HG03342 (cell line): ENCODE measurements at regions not wholly inside any gene's neighbourhood (a gene's known extent, or its start where the extent isn't known, plus 50 kb on each side); places are given as distances from the start of the nearest gene placed in this dataset.
"Not testable (repeated sequence)": the region's sequence is repeated elsewhere in the genome, so short reads cannot be mapped to it uniquely, and the experiment has no call there.

Experiments
- ATAC-seq: cut with Tn5 transposase; IDR thresholded peaks from one replicate; pipeline ENCODE4 v1.9.1; 2021; ENCODE audit warnings: mild to moderate bottlenecking, moderate library complexity; ENCODE audit not compliant: unreplicated experiment

- no peak for ATAC-seq
Observed at GRCh38 chr13:88670509-88670908, 999.3 kb downstream of the SLITRK5 start.

GRCh38 chr13:88674841-88675240, 1003.7 kb downstream of the SLITRK5 start:
- ATAC-seq = no peak

DNA sequence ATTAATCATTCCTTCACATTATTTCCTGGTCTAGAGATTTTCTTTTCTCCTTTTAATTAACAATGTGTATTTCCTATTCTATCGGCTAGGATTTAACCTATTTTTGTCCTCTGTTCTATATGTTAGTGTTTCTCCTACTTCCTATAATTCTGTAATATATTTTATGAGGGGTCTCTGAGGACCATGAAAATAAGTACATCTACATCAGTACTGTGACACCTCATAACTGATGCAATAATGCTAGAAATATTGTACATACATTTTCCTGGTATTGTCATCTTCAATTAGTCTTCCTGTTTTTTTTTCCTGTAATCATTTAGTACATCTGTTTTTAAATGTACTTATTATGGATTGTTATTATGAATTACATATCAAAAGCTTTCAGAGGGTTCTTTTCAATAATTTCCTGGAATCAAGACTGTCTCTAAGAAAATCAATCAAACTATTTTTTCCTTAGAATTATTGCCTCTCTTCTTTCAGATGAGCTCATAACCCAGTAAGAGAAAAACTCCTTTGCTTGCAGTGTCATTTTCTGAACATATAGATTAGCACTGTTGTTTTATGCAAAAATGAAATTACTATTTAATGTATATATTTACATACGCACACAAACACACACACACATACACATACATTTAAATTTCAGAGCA, 1004.3 kb downstream of the SLITRK5 start:
- ATAC-seq = no peak

DNA sequence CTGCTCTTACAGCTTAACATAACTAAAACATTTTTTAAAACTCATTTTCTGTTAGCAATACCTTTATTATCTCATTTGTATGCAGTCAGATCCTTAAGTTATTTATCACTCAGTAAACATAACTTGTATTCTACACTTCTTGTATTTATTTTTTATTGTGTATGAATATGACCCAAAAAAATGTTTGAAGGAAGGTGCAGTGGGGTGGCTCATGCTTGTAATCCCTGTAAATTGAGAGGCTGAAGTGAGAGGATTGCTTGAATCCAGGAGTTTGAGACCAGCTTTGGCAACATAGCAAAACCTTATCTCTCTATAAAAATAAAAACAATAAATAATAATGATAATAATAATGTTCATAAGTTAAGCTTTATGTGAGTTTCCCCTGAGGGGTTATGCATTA, 1004.8 kb downstream of the SLITRK5 start:
- no peak for ATAC-seq

- ATAC-seq = no peak
Observed at GRCh38 chr13:88685459-88685858, 1014.3 kb downstream of the SLITRK5 start.

- ATAC-seq = no peak
Observed at GRCh38 chr13:88701551-88701950, 1030.4 kb downstream of the SLITRK5 start.

DNA sequence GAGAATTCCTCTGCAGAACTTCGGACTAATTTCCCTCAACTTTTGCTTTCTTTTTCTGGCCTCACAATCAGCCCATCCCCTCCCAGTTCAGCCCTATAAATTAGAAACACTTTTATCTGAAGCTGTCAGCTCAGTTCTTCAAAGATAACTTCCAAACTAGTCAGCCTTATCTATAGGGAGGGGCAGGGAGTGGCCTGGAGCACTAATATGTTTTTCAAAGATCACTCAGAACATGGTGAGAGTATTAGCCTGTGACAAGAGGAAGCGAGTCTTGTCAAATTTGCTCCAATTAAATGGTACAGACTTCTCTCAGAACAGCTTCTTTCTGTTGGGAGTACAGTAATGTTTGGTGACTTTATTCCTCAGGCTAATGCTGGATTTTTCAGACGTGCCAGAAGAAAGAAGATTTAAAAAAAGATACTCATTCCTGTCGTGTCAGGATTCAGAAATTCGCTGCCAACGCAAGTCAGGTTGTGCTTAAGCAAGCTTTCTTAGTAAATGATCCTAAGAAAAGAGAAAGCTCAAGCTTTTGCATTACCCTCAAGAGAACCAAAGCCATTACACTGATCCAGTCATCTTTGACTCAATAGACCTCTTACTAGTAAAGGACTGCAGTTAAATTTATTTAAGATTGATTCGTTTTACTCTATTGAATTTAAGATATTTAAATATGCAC, 1033.6 kb downstream of the SLITRK5 start:
- no peak for ATAC-seq

DNA sequence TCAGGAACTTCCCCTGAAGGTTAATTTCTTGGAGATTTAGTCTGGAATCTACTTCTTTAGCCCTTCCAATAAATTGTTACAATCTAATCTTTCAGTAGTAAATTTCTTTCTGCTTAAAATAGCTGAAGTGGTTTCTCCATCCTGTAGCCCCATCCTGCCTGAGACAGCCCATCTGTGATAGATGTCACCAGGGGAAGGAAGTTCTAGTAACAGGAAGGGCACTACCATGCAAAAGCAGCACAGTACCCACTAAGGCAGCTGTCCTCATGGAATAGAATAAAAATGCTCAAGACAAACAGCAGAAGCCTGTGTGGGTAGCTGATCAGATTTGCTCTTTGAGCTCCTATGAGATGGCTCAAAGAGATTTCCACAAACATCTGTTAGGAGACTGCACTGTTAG, 1036.5 kb downstream of the SLITRK5 start:
- ATAC-seq = no peak

GRCh38 chr13:88717946-88718345, 1046.8 kb downstream of the SLITRK5 start:
- no peak for ATAC-seq

- no peak for ATAC-seq
Observed at GRCh38 chr13:88718781-88719180, 1047.6 kb downstream of the SLITRK5 start.

DNA sequence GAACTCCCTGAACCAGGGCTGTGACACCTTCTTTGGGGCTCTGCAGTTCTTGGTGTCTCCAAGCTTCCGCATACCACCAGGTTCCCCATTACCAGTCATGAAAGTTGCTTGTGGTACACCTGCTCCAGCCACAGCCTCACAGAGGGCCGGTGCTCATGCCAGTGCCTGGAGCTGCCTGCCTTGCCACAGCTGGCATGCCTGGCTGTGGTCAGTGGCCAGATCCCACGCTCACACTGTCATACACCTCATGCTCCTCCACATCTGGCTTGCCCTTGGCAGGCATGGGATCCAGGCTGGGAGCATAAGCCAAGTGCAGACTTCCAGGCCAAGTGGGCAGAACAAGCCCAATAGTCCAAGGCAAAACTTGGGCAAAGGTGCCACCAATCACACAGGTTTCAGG, 1054.9 kb downstream of the SLITRK5 start:
- ATAC-seq = no peak

- not testable (repeated sequence) for ATAC-seq
Observed at GRCh38 chr13:88727236-88727635, 1056.1 kb downstream of the SLITRK5 start.

DNA sequence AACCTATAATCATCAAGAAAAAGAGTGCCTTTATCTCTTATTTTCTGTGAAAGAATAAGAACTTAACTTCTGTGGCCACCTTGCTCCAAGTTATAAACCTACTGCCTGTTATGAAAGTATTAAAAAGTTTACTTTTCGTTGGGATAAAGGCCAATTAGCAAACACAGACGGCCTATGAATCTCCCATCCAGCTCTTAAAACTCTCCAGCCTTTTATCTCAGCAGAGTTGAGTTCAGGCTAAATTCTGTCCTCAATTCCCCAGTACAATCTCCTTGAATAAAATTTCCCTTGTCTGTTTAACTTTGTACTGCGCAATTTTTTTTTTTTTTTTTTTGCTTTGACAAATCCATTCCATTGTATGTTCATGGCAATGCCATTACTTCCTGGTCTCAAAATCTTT, 1058.4 kb downstream of the SLITRK5 start:
- no peak for ATAC-seq

DNA sequence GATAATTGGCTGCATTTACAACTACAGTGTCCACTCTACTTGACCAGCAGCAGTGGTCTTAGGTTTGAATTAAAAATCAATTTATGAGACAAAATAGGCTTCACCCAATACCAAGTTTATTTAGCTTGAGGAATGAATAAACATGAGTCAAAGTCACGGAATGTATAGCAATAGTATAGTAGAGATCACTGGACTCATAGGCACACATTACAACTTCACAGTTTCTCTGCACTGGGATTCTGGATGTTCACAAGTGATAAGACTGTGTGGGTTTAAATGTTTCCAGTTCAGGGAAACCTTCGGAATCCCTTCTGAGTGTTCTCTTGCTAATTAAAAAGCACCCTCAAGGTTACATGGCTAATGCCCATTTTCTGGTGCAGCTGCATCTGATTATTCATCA, 1064.9 kb downstream of the SLITRK5 start:
- ATAC-seq = no peak

DNA sequence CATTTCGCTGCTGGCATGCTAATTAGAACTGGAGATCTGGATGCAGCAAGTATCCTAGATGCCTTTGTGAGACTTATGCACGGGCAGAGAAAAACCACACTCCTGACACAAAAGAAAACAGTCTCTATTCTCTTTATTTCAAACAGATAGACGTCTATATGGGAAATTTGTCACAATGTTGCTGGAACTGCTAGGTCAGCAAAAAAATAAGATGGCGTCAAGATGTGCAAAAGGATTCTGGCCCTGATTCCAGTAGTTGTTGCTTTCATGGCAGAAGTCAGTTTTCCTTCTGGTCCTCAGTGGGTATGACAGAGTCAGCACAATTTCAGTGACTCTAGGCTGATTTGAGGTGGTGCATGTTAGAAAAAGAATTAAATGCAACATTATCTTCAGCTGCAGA, 1068.0 kb downstream of the SLITRK5 start:
- ATAC-seq = no peak

GRCh38 chr13:88744289-88744688, 1073.1 kb downstream of the SLITRK5 start:
- no peak for ATAC-seq

DNA sequence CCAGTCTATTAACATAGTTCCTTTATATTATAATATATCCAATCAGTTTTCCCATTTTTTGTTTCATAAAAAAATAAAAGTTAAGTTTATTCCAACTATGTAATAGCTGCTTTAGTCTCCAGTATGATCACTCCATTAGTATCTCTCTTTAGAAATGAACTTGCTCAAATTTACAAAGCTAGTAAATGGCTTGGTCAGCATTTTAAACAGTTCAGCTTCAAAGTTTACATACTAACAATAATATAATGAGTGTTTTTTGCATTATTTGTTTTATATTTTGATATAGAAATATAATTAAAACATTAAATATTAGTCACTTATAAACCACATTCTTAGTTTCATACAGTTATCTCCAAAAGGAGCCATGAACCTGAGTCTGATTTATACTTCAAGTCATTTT, 1073.8 kb downstream of the SLITRK5 start:
- no peak for ATAC-seq

- ATAC-seq = no peak
Observed at GRCh38 chr13:88752041-88752440, 1080.9 kb downstream of the SLITRK5 start.

DNA sequence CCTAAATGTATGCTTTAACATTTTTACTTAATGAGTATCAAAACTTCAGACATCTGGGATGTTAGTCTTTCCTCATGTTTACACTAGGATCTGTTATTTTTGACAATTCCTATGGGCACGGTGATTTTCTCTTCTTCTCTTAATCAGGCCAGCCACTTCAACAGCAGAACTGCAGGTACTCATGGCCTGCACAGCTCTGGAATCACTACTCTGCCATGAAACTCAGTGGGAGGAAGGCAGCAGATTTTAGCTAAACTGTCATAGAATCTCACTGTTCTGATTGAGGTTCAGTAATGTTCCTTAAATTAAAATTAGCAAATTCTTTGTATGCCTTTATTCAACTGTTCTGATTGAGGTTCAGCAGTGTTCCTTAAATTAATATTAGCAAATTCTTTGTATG, 1083.0 kb downstream of the SLITRK5 start:
- ATAC-seq = no peak

DNA sequence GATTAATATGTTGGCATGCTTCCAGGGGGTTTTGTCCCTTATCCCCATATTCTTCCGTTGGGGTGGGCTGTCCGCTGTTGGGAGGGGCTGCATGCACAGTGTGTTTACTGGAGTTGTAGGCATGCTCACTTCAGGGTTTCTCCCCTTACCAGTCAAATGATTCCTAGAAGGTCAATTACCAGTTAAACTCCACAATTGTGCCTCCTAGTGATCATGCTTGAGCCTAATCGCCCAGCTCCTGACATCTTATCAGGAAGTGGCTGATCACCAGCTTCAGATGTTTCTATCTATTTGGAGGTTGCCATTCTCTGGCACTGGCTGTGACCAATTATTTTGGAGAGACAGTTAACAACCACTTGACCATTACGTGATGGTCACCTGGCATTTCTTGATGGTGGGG, 1090.0 kb downstream of the SLITRK5 start:
- ATAC-seq = no peak

- ATAC-seq = no peak
Observed at GRCh38 chr13:88764103-88764502, 1092.9 kb downstream of the SLITRK5 start.

GRCh38 chr13:88800505-88800904, 1129.3 kb downstream of the SLITRK5 start:
- ATAC-seq = no peak

GRCh38 chr13:88801361-88801760, 1130.2 kb downstream of the SLITRK5 start:
- no peak for ATAC-seq
